Brain microvascular endothelial cell (primary cell): ENCODE measurements at regions not wholly inside any gene's neighbourhood (a gene's known extent, or its start where the extent isn't known, plus 50 kb on each side); places are given as distances from the start of the nearest gene placed in this dataset.
"Not testable (repeated sequence)": the region's sequence is repeated elsewhere in the genome, so short reads cannot be mapped to it uniquely, and the experiment has no call there.

Source experiments
- DNase-seq: peaks from one replicate; pipeline ENCODE4 v3.0.0-alpha.2; 2020
- H3K27ac ChIP-seq: fragments of 250-450 bp; sonication (Bioruptor Pico); 2 replicates; pipeline ENCODE4 v1.5.1; 2020; ENCODE audit warnings: mild to moderate bottlenecking, moderate library complexity
- H3K27me3 ChIP-seq: fragments of 250-450 bp; sonication (Bioruptor Pico); replicated peaks from 2 replicates; pipeline ENCODE4 v1.5.1; 2020; ENCODE audit warnings: mild to moderate bottlenecking
- H3K36me3 ChIP-seq: fragments of 250-450 bp; sonication (Bioruptor Pico); replicated peaks from 2 replicates; pipeline ENCODE4 v1.5.1; 2020; ENCODE audit warnings: mild to moderate bottlenecking
- H3K4me3 ChIP-seq: 2 replicates; pipeline ENCODE4 v1.5.1; 2011; ENCODE audit warnings: low read depth, mild to moderate bottlenecking, control low read depth, low read length, moderate library complexity
- in situ Hi-C: cut with HindIII; loops from 2 replicates; pipeline ENCODE4 v1.10.0; 2017; ENCODE audit warnings: low sequenced_read_pairs, low pct_ligation_motif_present
- TF ChIP-seq, protein P1 (sequence below): IDR thresholded peaks from 2 replicates; pipeline ENCODE4 v1.5.1; 2011; ENCODE audit warnings: low read depth, mild to moderate bottlenecking, moderate library complexity, low read length, control low read depth, inconsistent platforms; ENCODE audit errors: missing control alignments

- H3K27me3 ChIP-seq, result no peaks in the 10 kb centered on the region
- TF ChIP-seq, protein P1, sequence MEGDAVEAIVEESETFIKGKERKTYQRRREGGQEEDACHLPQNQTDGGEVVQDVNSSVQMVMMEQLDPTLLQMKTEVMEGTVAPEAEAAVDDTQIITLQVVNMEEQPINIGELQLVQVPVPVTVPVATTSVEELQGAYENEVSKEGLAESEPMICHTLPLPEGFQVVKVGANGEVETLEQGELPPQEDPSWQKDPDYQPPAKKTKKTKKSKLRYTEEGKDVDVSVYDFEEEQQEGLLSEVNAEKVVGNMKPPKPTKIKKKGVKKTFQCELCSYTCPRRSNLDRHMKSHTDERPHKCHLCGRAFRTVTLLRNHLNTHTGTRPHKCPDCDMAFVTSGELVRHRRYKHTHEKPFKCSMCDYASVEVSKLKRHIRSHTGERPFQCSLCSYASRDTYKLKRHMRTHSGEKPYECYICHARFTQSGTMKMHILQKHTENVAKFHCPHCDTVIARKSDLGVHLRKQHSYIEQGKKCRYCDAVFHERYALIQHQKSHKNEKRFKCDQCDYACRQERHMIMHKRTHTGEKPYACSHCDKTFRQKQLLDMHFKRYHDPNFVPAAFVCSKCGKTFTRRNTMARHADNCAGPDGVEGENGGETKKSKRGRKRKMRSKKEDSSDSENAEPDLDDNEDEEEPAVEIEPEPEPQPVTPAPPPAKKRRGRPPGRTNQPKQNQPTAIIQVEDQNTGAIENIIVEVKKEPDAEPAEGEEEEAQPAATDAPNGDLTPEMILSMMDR, result no peak
- no peaks in the 10 kb centered on the region for H3K36me3 ChIP-seq
These were observed 621.9 kb upstream of the GHITM start for GRCh38 chr10:83517456-83517855.

GRCh38 chr10:83518779-83519178 is 620.5 kb upstream of the GHITM start:
- DNase-seq, result no peak
- H3K4me3 ChIP-seq, result no peak overlapping the region
- H3K27me3 ChIP-seq, result no peaks in the 10 kb centered on the region
- H3K27ac ChIP-seq, result no peak overlapping the region
- no peaks in the 10 kb centered on the region for H3K36me3 ChIP-seq
- in situ Hi-C loops, result no loop called here
- TF ChIP-seq, protein P1, result no peak

More at GRCh38 chr10:83517456-83517855, 621.9 kb upstream of the GHITM start:
- no peak for DNase-seq
- Histone ChIP-seq H3K27ac (no peak overlapping the region), H3K4me3 (no peak overlapping the region)
- in situ Hi-C loops, result no loop called here

GRCh38 chr10:83520386-83520785 is 618.9 kb upstream of the GHITM start:
- H3K36me3 ChIP-seq, H3K4me3 ChIP-seq, DNase-seq, H3K27ac ChIP-seq, in situ Hi-C loops, H3K27me3 ChIP-seq: not testable (repeated sequence)

DNA sequence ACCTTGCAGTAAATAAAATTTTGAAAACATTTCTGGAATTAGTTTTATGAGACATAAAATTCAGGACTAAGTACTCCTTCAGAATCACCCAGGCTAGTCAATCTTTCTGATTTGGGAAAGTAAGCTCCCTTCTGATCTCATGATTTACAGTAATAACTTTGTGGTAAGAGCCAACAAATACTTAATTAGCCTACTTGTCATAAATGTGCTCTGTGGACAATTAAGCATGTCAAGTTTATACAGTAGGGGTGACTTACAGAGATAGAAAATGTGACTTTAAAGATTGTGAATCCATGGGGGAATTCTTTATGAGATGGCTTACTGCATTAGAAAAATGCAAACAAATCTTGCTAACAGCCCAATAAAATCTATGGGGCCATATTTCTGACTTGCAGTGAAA is 616.9 kb upstream of the GHITM start:
- peak overlapping the region; percentile 83 for H3K27ac ChIP-seq
- TF ChIP-seq, protein P1, result no peak
- no peak overlapping the region for H3K4me3 ChIP-seq
- in situ Hi-C loops, result no loop called here
- no peaks in the 10 kb centered on the region for H3K36me3 ChIP-seq
- no peaks in the 10 kb centered on the region for H3K27me3 ChIP-seq
- no peak for DNase-seq

GRCh38 chr10:83522881-83523386 is 616.4 kb upstream of the GHITM start:
- peak; percentile 64 for DNase-seq
- H3K27me3 ChIP-seq, result no peaks in the 10 kb centered on the region
- TF ChIP-seq, protein P1, result no peak
- no peaks in the 10 kb centered on the region for H3K36me3 ChIP-seq
- in situ Hi-C loops, result no loop called here
- peak overlapping the region; percentile 83 for H3K27ac ChIP-seq
- H3K4me3 ChIP-seq, result no peak overlapping the region

DNA sequence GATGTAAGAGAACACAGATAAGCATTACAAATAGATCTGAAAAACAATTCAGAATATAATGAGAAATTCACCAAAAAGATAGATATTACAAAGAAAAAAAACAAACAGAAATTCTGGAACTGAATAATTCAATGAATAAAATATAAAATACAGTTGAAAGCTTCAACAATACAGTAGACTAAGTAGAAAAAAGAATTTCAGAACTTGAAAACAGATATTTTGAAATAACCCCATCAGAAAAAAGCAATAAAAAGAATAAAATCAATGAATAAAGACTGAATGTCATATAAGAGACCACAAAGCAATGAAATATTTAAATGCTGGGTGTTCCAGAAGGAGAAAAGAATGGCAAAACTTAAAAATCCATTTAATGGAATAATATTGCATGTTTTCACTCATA is 611.4 kb upstream of the GHITM start:
- H3K4me3 ChIP-seq, result no peak overlapping the region
- in situ Hi-C loops, result no loop called here
- H3K27ac ChIP-seq, result no peak overlapping the region
- H3K27me3 ChIP-seq, result no peaks in the 10 kb centered on the region
- no peaks in the 10 kb centered on the region for H3K36me3 ChIP-seq
- DNase-seq, result no peak
- TF ChIP-seq, protein P1, result no peak
